Vagina (tissue), 2 donors: ENCODE measurements at regions not wholly inside any gene's neighbourhood (a gene's known extent, or its start where the extent isn't known, plus 50 kb on each side); places are given as distances from the start of the nearest gene placed in this dataset.

Experiments
- DNase-seq, 2 donors: peaks; one replicate each; pipeline ENCODE4 v3.0.0-alpha.2; 2017; ENCODE audit errors: extremely low spot score in 2 of 2
- H3K27ac ChIP-seq: fragments of 200-600 bp; sonication (generic); one replicate; pipeline ENCODE4 v1.5.1; 2019
- H3K27me3 ChIP-seq: fragments of 200-600 bp; sonication (generic); one replicate; pipeline ENCODE4 v1.5.1; 2019
- H3K36me3 ChIP-seq, 2 donors: fragments of 200-600 bp; sonication (generic); one replicate each; pipeline ENCODE4 v1.5.1; 2017 to 2019
- H3K4me1 ChIP-seq: fragments of 200-600 bp; sonication (generic); one replicate; pipeline ENCODE4 v1.5.1; 2019
- H3K4me3 ChIP-seq, 2 donors: fragments of 200-600 bp; sonication (generic); 1 replicate in 1 of 2; 2 replicates in 1 of 2; pipeline ENCODE4 v1.5.1; 2016 to 2019
- H3K9me3 ChIP-seq: fragments of 200-600 bp; sonication (generic); one replicate; pipeline ENCODE4 v1.5.1; 2019
- CTCF ChIP-seq, 3 experiments: fragments of 450-650 bp in 2 of 3; fragments of 200-600 bp in 1 of 3; sonication (generic) in 1 of 3; IDR thresholded peaks; one replicate each; pipeline ENCODE4 v1.5.1; 2017 to 2019; ENCODE audit warnings: antibody characterized with exemption in 3 of 3, mild to moderate bottlenecking in 2 of 3, moderate library complexity in 2 of 3
- POLR2A ChIP-seq, 2 donors: fragments of 450-650 bp; IDR thresholded peaks; one replicate each; pipeline ENCODE4 v1.6.1; 2017; ENCODE audit warnings: antibody characterized with exemption in 2 of 2, mild to moderate bottlenecking in 2 of 2, moderate library complexity in 2 of 2
- POLR2AphosphoS5 ChIP-seq, 2 donors: sonication (generic); formaldehyde crosslinking; IDR thresholded peaks; one replicate each; pipeline ENCODE4 v1.9.0; 2017; ENCODE audit warnings: antibody characterized with exemption in 2 of 2, mild to moderate bottlenecking in 2 of 2, low read depth in 1 of 2; ENCODE audit not compliant: insufficient read depth in 1 of 2
- intact Hi-C: fragments of 100-400 bp; cut with DNase I; formaldehyde crosslinking; loops from one replicate; pipeline ENCODE4 v1.15.1; 2023

- H3K4me3 ChIP-seq: no peak overlapping the region
- no peaks in the 10 kb centered on the region for H3K4me1 ChIP-seq
- no peaks in the 10 kb centered on the region for H3K36me3 ChIP-seq
- H3K9me3 ChIP-seq: no peaks in the 10 kb centered on the region
- H3K27ac ChIP-seq: no peak overlapping the region
- intact Hi-C loops: no loop called here
- TF ChIP-seq POLR2AphosphoS5 (IDR thresholded peaks at IDR 0.05; ENCODE audit: insufficient read depth in 1 of 2, low read depth in 1 of 2) (no peak), CTCF (IDR thresholded peaks at IDR 0.05) (no peak), POLR2A (IDR thresholded peaks at IDR 0.05) (no peak)
- no peak for DNase-seq
- no peaks in the 10 kb centered on the region for H3K27me3 ChIP-seq
Observed at GRCh38 chr12:30090258-30090657, 306.5 kb upstream of the TMTC1 start.

- H3K9me3 ChIP-seq: no peaks in the 10 kb centered on the region
- H3K36me3 ChIP-seq: no peaks in the 10 kb centered on the region
- H3K4me3 ChIP-seq: no peak overlapping the region
- TF ChIP-seq POLR2AphosphoS5 (IDR thresholded peaks at IDR 0.05; ENCODE audit: insufficient read depth in 1 of 2, low read depth in 1 of 2): no peak
- no peak for TF ChIP-seq POLR2A (IDR thresholded peaks at IDR 0.05)
- no peak for TF ChIP-seq CTCF (IDR thresholded peaks at IDR 0.05)
- intact Hi-C loops: no loop called here
- no peak overlapping the region for H3K27ac ChIP-seq
- no peaks in the 10 kb centered on the region for H3K27me3 ChIP-seq
- DNase-seq: no peak
- no peaks in the 10 kb centered on the region for H3K4me1 ChIP-seq
Observed at GRCh38 chr12:30088259-30088995, 304.7 kb upstream of the TMTC1 start.

- intact Hi-C loops: no loop called here
- no peak for TF ChIP-seq POLR2A (IDR thresholded peaks at IDR 0.05)
- no peaks in the 10 kb centered on the region for H3K27me3 ChIP-seq
- no peaks in the 10 kb centered on the region for H3K4me1 ChIP-seq
- H3K36me3 ChIP-seq: no peaks in the 10 kb centered on the region
- no peak overlapping the region for H3K27ac ChIP-seq
- no peak overlapping the region for H3K4me3 ChIP-seq
- H3K9me3 ChIP-seq: no peaks in the 10 kb centered on the region
- DNase-seq: no peak
Observed at GRCh38 chr12:30082381-30082780, 298.6 kb upstream of the TMTC1 start.

- Histone ChIP-seq H3K4me3 (no peak overlapping the region), H3K9me3 (no peaks in the 10 kb centered on the region), H3K27ac (no peak overlapping the region), H3K4me1 (no peaks in the 10 kb centered on the region), H3K36me3 (no peaks in the 10 kb centered on the region), H3K27me3 (no peaks in the 10 kb centered on the region)
- intact Hi-C loops: no loop called here
- TF ChIP-seq POLR2A (IDR thresholded peaks at IDR 0.05): no peak
- DNase-seq: no peak
Observed at GRCh38 chr12:30074916-30075315, 291.2 kb upstream of the TMTC1 start.

GRCh38 chr12:30072824-30073223 lies 289.1 kb upstream of the TMTC1 start:
- intact Hi-C loops: no loop called here
- Histone ChIP-seq H3K27ac (no peak overlapping the region), H3K4me3 (no peak overlapping the region), H3K36me3 (no peaks in the 10 kb centered on the region), H3K27me3 (no peaks in the 10 kb centered on the region), H3K4me1 (no peaks in the 10 kb centered on the region), H3K9me3 (no peaks in the 10 kb centered on the region)
- no peak for DNase-seq
- TF ChIP-seq POLR2A (IDR thresholded peaks at IDR 0.05): no peak
- no peak for TF ChIP-seq POLR2AphosphoS5 (IDR thresholded peaks at IDR 0.05; ENCODE audit: insufficient read depth in 1 of 2, low read depth in 1 of 2)
- no peak for TF ChIP-seq CTCF (IDR thresholded peaks at IDR 0.05)

- TF ChIP-seq CTCF (IDR thresholded peaks at IDR 0.05): no peak
- TF ChIP-seq POLR2A (IDR thresholded peaks at IDR 0.05): no peak
- no peak for TF ChIP-seq POLR2AphosphoS5 (IDR thresholded peaks at IDR 0.05; ENCODE audit: insufficient read depth in 1 of 2, low read depth in 1 of 2)
- intact Hi-C loops: no loop called here
- H3K4me3 ChIP-seq: no peak overlapping the region
- H3K27ac ChIP-seq: no peak overlapping the region
- no peaks in the 10 kb centered on the region for H3K36me3 ChIP-seq
- no peaks in the 10 kb centered on the region for H3K4me1 ChIP-seq
- no peaks in the 10 kb centered on the region for H3K9me3 ChIP-seq
- DNase-seq: no peak
- H3K27me3 ChIP-seq: no peaks in the 10 kb centered on the region
Observed at GRCh38 chr12:30067146-30067545, 283.4 kb upstream of the TMTC1 start.
